ENCODE measurements at regions not wholly inside any gene's neighbourhood (a gene's known extent, or its start where the extent isn't known, plus 50 kb on each side); places are given as distances from the start of the nearest gene placed in this dataset.

- H3K27me3 ChIP-seq (ENCODE audit: insufficient read depth, low read length), result no peaks in the 10 kb centered on the region
- H3K4me2 ChIP-seq (ENCODE audit: insufficient read depth, low read length), result no peak overlapping the region
- no peak for TF ChIP-seq CTCF (IDR thresholded peaks at IDR 0.05; ENCODE audit: extremely low read depth, low read depth, low read length)
- no peaks in the 10 kb centered on the region for H3K4me1 ChIP-seq (ENCODE audit: insufficient read depth, low read length)
- no peaks in the 10 kb centered on the region for H4K20me1 ChIP-seq (ENCODE audit: insufficient read depth, low read length)
- H3K79me2 ChIP-seq (ENCODE audit: insufficient read depth, low read length), result no peaks in the 10 kb centered on the region
- H3K4me3 ChIP-seq (ENCODE audit: insufficient read depth, low read length), result no peak overlapping the region
- peak overlapping the region; percentile 51 for H2AFZ ChIP-seq (ENCODE audit: low read length)
- H3K9me3 ChIP-seq (ENCODE audit: low read depth, low read length), result no peaks in the 10 kb centered on the region
- DNase-seq (ENCODE audit: insufficient read length, low spot score, missing footprints), result no peak
- no peaks in the 10 kb centered on the region for H3K36me3 ChIP-seq (ENCODE audit: insufficient read depth, low read length)
- no peak overlapping the region for H3K27ac ChIP-seq (ENCODE audit: low read depth, low read length)
Observed at GRCh38 chr3:104677932-104678331, 688.8 kb upstream of the ALCAM start.

- H3K4me2 ChIP-seq (ENCODE audit: insufficient read depth, low read length), result no peak overlapping the region
- peak; percentile 1 for DNase-seq (ENCODE audit: insufficient read length, low spot score, missing footprints)
- no peaks in the 10 kb centered on the region for H3K27me3 ChIP-seq (ENCODE audit: insufficient read depth, low read length)
- TF ChIP-seq CTCF (IDR thresholded peaks at IDR 0.05; ENCODE audit: extremely low read depth, low read depth, low read length), result no peak
- no peaks in the 10 kb centered on the region for H3K36me3 ChIP-seq (ENCODE audit: insufficient read depth, low read length)
- H3K27ac ChIP-seq (ENCODE audit: low read depth, low read length), result no peak overlapping the region
- H2AFZ ChIP-seq (ENCODE audit: low read length), result no peak overlapping the region
- no peaks in the 10 kb centered on the region for H3K4me1 ChIP-seq (ENCODE audit: insufficient read depth, low read length)
- no peaks in the 10 kb centered on the region for H4K20me1 ChIP-seq (ENCODE audit: insufficient read depth, low read length)
- no peak overlapping the region for H3K4me3 ChIP-seq (ENCODE audit: insufficient read depth, low read length)
- no peaks in the 10 kb centered on the region for H3K79me2 ChIP-seq (ENCODE audit: insufficient read depth, low read length)
- H3K9me3 ChIP-seq (ENCODE audit: low read depth, low read length), result no peaks in the 10 kb centered on the region
Observed at GRCh38 chr3:104685492-104685891, 681.2 kb upstream of the ALCAM start.

- Histone ChIP-seq H3K9me3 (ENCODE audit: low read depth, low read length) (no peaks in the 10 kb centered on the region), H2AFZ (ENCODE audit: low read length) (no peak overlapping the region)
Observed at GRCh38 chr3:104687362-104687761, 679.3 kb upstream of the ALCAM start.

GRCh38 chr3:104696470-104696869 is 670.2 kb upstream of the ALCAM start:
- Histone ChIP-seq H4K20me1 (ENCODE audit: insufficient read depth, low read length) (no peaks in the 10 kb centered on the region), H3K4me2 (ENCODE audit: insufficient read depth, low read length) (no peak overlapping the region), H3K79me2 (ENCODE audit: insufficient read depth, low read length) (no peaks in the 10 kb centered on the region), H3K36me3 (ENCODE audit: insufficient read depth, low read length) (no peaks in the 10 kb centered on the region), H3K4me3 (ENCODE audit: insufficient read depth, low read length) (no peak overlapping the region), H3K9me3 (ENCODE audit: low read depth, low read length) (no peaks in the 10 kb centered on the region), H3K27ac (ENCODE audit: low read depth, low read length) (no peak overlapping the region), H3K4me1 (ENCODE audit: insufficient read depth, low read length) (no peaks in the 10 kb centered on the region), H3K27me3 (ENCODE audit: insufficient read depth, low read length) (no peaks in the 10 kb centered on the region), H2AFZ (ENCODE audit: low read length) (no peak overlapping the region)
- no peak for TF ChIP-seq CTCF (IDR thresholded peaks at IDR 0.05; ENCODE audit: extremely low read depth, low read depth, low read length)
- no peak for DNase-seq (ENCODE audit: insufficient read length, low spot score, missing footprints)

More at GRCh38 chr3:104687362-104687761, 679.3 kb upstream of the ALCAM start:
- no peak for DNase-seq (ENCODE audit: insufficient read length, low spot score, missing footprints)
- no peaks in the 10 kb centered on the region for H3K4me1 ChIP-seq (ENCODE audit: insufficient read depth, low read length)
- H3K4me2 ChIP-seq (ENCODE audit: insufficient read depth, low read length), result no peak overlapping the region
- H3K27me3 ChIP-seq (ENCODE audit: insufficient read depth, low read length), result no peaks in the 10 kb centered on the region
- no peak overlapping the region for H3K4me3 ChIP-seq (ENCODE audit: insufficient read depth, low read length)
- H3K36me3 ChIP-seq (ENCODE audit: insufficient read depth, low read length), result no peaks in the 10 kb centered on the region
- no peak for TF ChIP-seq CTCF (IDR thresholded peaks at IDR 0.05; ENCODE audit: extremely low read depth, low read depth, low read length)
- H4K20me1 ChIP-seq (ENCODE audit: insufficient read depth, low read length), result no peaks in the 10 kb centered on the region
- H3K79me2 ChIP-seq (ENCODE audit: insufficient read depth, low read length), result no peaks in the 10 kb centered on the region
- no peak overlapping the region for H3K27ac ChIP-seq (ENCODE audit: low read depth, low read length)

Measured in osteoblast (primary cell).